K562 (cell line): ENCODE measurements at regions not wholly inside any gene's neighbourhood (a gene's known extent, or its start where the extent isn't known, plus 50 kb on each side); places are given as distances from the start of the nearest gene placed in this dataset.

ENCODE experiments used
- ATAC-seq: fragments of 200-7000 bp; cut with Tn5 transposase; 3 replicates; pipeline ENCODE4 v1.9.1; 2020; ENCODE audit warnings: moderate library complexity
- BruUV-seq: library from RNA; stranded (reverse); fragments of 400-500 nt; replicated peaks from 2 replicates; lab custom pipeline; 2021; lab: Mats Ljungman, UMichigan
- CTCF ChIA-PET: fragments of 300-600 bp; formaldehyde crosslinking; extraction: SDS; loops from one replicate; lab custom pipeline; 2021; ENCODE audit warnings: low intra/inter-chr PET ratio; lab: Yijun Ruan, JAX
- POLR2A ChIA-PET: fragments of 300-600, 350-650 bp; sonication (Branson Sonifier 250); formaldehyde crosslinking; extraction: SDS; loops from one replicate; lab custom pipeline; 2021; ENCODE audit warnings: antibody characterized with exemption, inconsistent platforms; lab: Yijun Ruan, JAX
- DNase-seq, 4 experiments: peaks; one replicate each; pipeline versions ENCODE4 v3.0.0 to v3.0.0-alpha.2; 2011 to 2018; ENCODE audit warnings: low spot score in 3 of 4, mixed read lengths in 3 of 4; ENCODE audit errors: extremely low read depth in 1 of 4
- FAIRE-seq: peaks from 2 replicates; lab custom pipeline; 2011; peaks lifted over from hg19 to GRCh38; lab: Jason Lieb, UNC
- H2AFZ ChIP-seq: 2 replicates; pipeline ENCODE4 v1.6.0; 2011; ENCODE audit warnings: low read depth, low read length, control low read depth, inconsistent platforms
- H3K27ac ChIP-seq: fragments of 200-600 bp; 3 replicates; pipeline ENCODE4 v1.8.0; 2011; ENCODE audit warnings: low read depth, mild to moderate bottlenecking, control low read depth, inconsistent platforms, low read length, moderate library complexity, mixed read lengths; ENCODE audit errors: extremely low read depth
- H3K27me3 ChIP-seq, 2 experiments: fragments of 300-600 bp in 1 of 2; 2 replicates in 1 of 2; 3 replicates in 1 of 2; pipeline versions ENCODE4 v1.6.0 to v1.8.0; 2011; ENCODE audit warnings: inconsistent platforms in 2 of 2, low read length in 2 of 2, mild to moderate bottlenecking in 1 of 2, mixed read lengths in 1 of 2, moderate library complexity in 1 of 2; ENCODE audit not compliant: control insufficient read depth in 2 of 2, insufficient read depth in 2 of 2
- H3K36me3 ChIP-seq: fragments of 300-600 bp; 3 replicates; pipeline ENCODE4 v1.8.0; 2011; ENCODE audit warnings: mild to moderate bottlenecking, low read length, inconsistent platforms; ENCODE audit not compliant: control insufficient read depth, insufficient read depth
- H3K4me1 ChIP-seq, 2 experiments: fragments of 200-600 bp in 1 of 2; replicated peaks in 1 of 2; 2 replicates in 1 of 2; 3 replicates in 1 of 2; pipeline versions ENCODE4 v1.5.1 to v1.8.0; 2011; ENCODE audit warnings: inconsistent platforms in 2 of 2, low read length in 2 of 2, mild to moderate bottlenecking in 1 of 2, mixed read lengths in 1 of 2, moderate library complexity in 1 of 2; ENCODE audit not compliant: control insufficient read depth in 2 of 2, insufficient read depth in 2 of 2
- H3K4me2 ChIP-seq: 2 replicates; pipeline ENCODE4 v1.6.1; 2011; ENCODE audit warnings: low read length, control low read depth, inconsistent platforms, mixed read lengths; ENCODE audit not compliant: insufficient read depth
- H3K4me3 ChIP-seq: fragments of 200-600 bp; sonication (generic), shearing (Covaris generic); 2 replicates; pipeline ENCODE4 v1.5.1; 2016; ENCODE audit warnings: control low read depth, inconsistent platforms
- H3K79me2 ChIP-seq: fragments of 200-600 bp; 3 replicates; pipeline ENCODE4 v1.8.0; 2011; ENCODE audit warnings: low read length, inconsistent platforms; ENCODE audit not compliant: control insufficient read depth, insufficient read depth
- H3K9ac ChIP-seq, 2 experiments: 2 replicates each; pipeline versions ENCODE4 v1.6.0 to v1.6.1; 2011; ENCODE audit warnings: low read depth in 2 of 2, low read length in 2 of 2, control low read depth in 1 of 2, inconsistent platforms in 1 of 2, mild to moderate bottlenecking in 1 of 2, mixed read lengths in 1 of 2; ENCODE audit not compliant: insufficient read depth in 1 of 2
- H3K9me1 ChIP-seq: one replicate; pipeline ENCODE4 v1.6.0; 2011; ENCODE audit warnings: inconsistent platforms, mild to moderate bottlenecking, low read length, moderate library complexity; ENCODE audit not compliant: control insufficient read depth, insufficient read depth
- H3K9me3 ChIP-seq: replicated peaks from 2 replicates; pipeline ENCODE4 v1.5.1; 2011; ENCODE audit warnings: low read depth, low read length, inconsistent platforms; ENCODE audit not compliant: control insufficient read depth, insufficient read depth
- H4K20me1 ChIP-seq: replicated peaks from 2 replicates; pipeline ENCODE4 v1.6.1; 2011; ENCODE audit warnings: low read length, inconsistent platforms, mixed read lengths; ENCODE audit not compliant: control insufficient read depth, insufficient read depth
- BCL6 ChIP-seq: fragments of 250-450 bp; sonication (Bioruptor Pico); IDR thresholded peaks from 2 replicates; pipeline ENCODE4 v1.4.0; 2020
- CCAR2 ChIP-seq: fragments of 200-400 bp; formaldehyde crosslinking; IDR thresholded peaks from 2 replicates; pipeline ENCODE4 v1.6.1; 2017; ENCODE audit warnings: mild to moderate bottlenecking, low read depth, low read length
- GABPB1 ChIP-seq: sonication (generic); formaldehyde crosslinking; IDR thresholded peaks from 2 replicates; pipeline ENCODE4 v1.8.0; 2022; ENCODE audit warnings: mild to moderate bottlenecking, missing genetic modification reagents
- KAT2B ChIP-seq: IDR thresholded peaks from one replicate; pipeline ENCODE4 v1.6.1; 2012; ENCODE audit warnings: low read depth, mild to moderate bottlenecking, control low read depth, inconsistent platforms, low read length, moderate library complexity
- LEF1 ChIP-seq: fragments of 450-650 bp; IDR thresholded peaks from 2 replicates; pipeline ENCODE4 v1.6.1; 2016; ENCODE audit warnings: mild to moderate bottlenecking
- MAFG ChIP-seq: fragments of 450-650 bp; conservative IDR thresholded peaks from 2 replicates; pipeline ENCODE4 v1.6.1; 2016; ENCODE audit warnings: missing genetic modification characterization, missing compliant biosample characterization
- MXD1 ChIP-seq: fragments of 250-450 bp; sonication (Bioruptor Pico); IDR thresholded peaks from 2 replicates; pipeline ENCODE4 v1.8.0; 2021; ENCODE audit warnings: borderline replicate concordance, mild to moderate bottlenecking, moderate library complexity; ENCODE audit not compliant: poor library complexity, severe bottlenecking
- POLR2B ChIP-seq: fragments of 450-650 bp; IDR thresholded peaks from 2 replicates; pipeline ENCODE4 v1.6.1; 2018; ENCODE audit warnings: low read depth; ENCODE audit not compliant: partially characterized antibody
- PREB ChIP-seq: sonication (generic); formaldehyde crosslinking; IDR thresholded peaks from 2 replicates; pipeline ENCODE4 v1.8.1; 2023; ENCODE audit warnings: mild to moderate bottlenecking, missing genetic modification reagents
- THAP12 ChIP-seq: fragments of 250-450 bp; sonication (Bioruptor Pico); IDR thresholded peaks from 2 replicates; pipeline ENCODE4 v1.9.0; 2021; ENCODE audit warnings: mild to moderate bottlenecking, inconsistent platforms
- TRIM28 ChIP-seq: fragments of 450-650 bp; IDR thresholded peaks from 2 replicates; pipeline ENCODE4 v1.6.1; 2017
- ZNF384 ChIP-seq: IDR thresholded peaks from 2 replicates; pipeline ENCODE4 v1.6.1; 2012; ENCODE audit warnings: low read depth, low read length, improper control_type of control experiment
- ZNF449 ChIP-seq: fragments of 250-450 bp; sonication (Bioruptor Pico); IDR thresholded peaks from 2 replicates; pipeline ENCODE4 v1.8.0; 2022; ENCODE audit warnings: moderate library complexity, mild to moderate bottlenecking, inconsistent platforms
- WGBS: fragments of 100-300 bp; shearing (Covaris generic); methylation state at CpG from one replicate; pipeline ENCODE4 v1.1.6; 2016; ENCODE audit warnings: low coverage, mixed read lengths; ENCODE audit not compliant: insufficient coverage; ENCODE audit errors: missing lambda C conversion rate; 5-methylcytosine and 5-hydroxymethylcytosine counted together
- in situ Hi-C: fragments of 300-500 bp; cut with MboI; formaldehyde crosslinking; loops from 4 replicates; pipeline ENCODE4 v1.15.0; 2018; ENCODE audit warnings: inconsistent platforms, mixed read lengths
- intact Hi-C: fragments of 100-400 bp; cut with micrococcal nuclease; formaldehyde crosslinking; loops from 2 replicates; pipeline ENCODE4 v1.14.2; 2022

GRCh38 chr2:147236601-147237000 is 608.2 kb upstream of the ACVR2A start:
- intact Hi-C loops, result no loop called here

More at GRCh38 chr2:147236601-147237000, 608.2 kb upstream of the ACVR2A start:
- no peaks in the 10 kb centered on the region for H4K20me1 ChIP-seq
- no peak overlapping the region for H3K27ac ChIP-seq
- no peak overlapping the region for H3K4me2 ChIP-seq
- no peak for DNase-seq
- H3K79me2 ChIP-seq, result no peaks in the 10 kb centered on the region
- no TSS peak for BruUV-seq
- H3K9ac ChIP-seq, result no peak overlapping the region
- TF ChIP-seq LEF1 (no peak), KAT2B (no peak), THAP12 (CRISPR knock-in tag) (no peak), MXD1 (CRISPR knock-in tag) (no peak), POLR2B (no peak), ZNF449 (CRISPR knock-in tag) (no peak), GABPB1 (CRISPR knock-in tag) (no peak), PREB (no peak), CCAR2 (no peak), BCL6 (CRISPR knock-in tag) (no peak), TRIM28 (no peak), ZNF384 (no peak), MAFG (no peak)
- no peak overlapping the region for H2AFZ ChIP-seq
- no peak overlapping the region for H3K4me3 ChIP-seq
- ChIA-PET CTCF (no interaction called here), POLR2A (no interaction called here)
- no peaks in the 10 kb centered on the region for H3K9me3 ChIP-seq
- H3K27me3 ChIP-seq, result no peaks in the 10 kb centered on the region
- in situ Hi-C loops, result no loop called here
- no peaks in the 10 kb centered on the region for H3K36me3 ChIP-seq
- no peaks in the 10 kb centered on the region for H3K9me1 ChIP-seq
- FAIRE-seq, result no peak
- H3K4me1 ChIP-seq, result no peaks in the 10 kb centered on the region
- WGBS, result 0% methylated on average over 2 of the region's 2 CpGs
- ATAC-seq, result no peak
